B cell (primary cell): ENCODE measurements at regions not wholly inside any gene's neighbourhood (a gene's known extent, or its start where the extent isn't known, plus 50 kb on each side); places are given as distances from the start of the nearest gene placed in this dataset.

Experiments used
- ATAC-seq: fragments of 200-7000 bp; cut with Tn5 transposase; one replicate; pipeline ENCODE4 v1.10.0; 2021; ENCODE audit warnings: low read depth, mild to moderate bottlenecking, moderate number of reproducible peaks, moderate library complexity
- CTCF ChIA-PET: fragments of 350-600 bp; sonication (Branson Sonifier 250); formaldehyde crosslinking; loops from one replicate; lab custom pipeline; 2021; ENCODE audit warnings: antibody characterized with exemption, inconsistent platforms; lab: Charles Lee
- POLR2A ChIA-PET: fragments of 350-600 bp; sonication (Branson Sonifier 250); formaldehyde crosslinking; loops from one replicate; lab custom pipeline; 2021; ENCODE audit warnings: antibody characterized with exemption; lab: Charles Lee
- DNase-seq: peaks from one replicate; pipeline ENCODE4 v3.0.0; 2013
- H2AFZ ChIP-seq: 2 replicates; pipeline ENCODE4 v1.6.1; 2012; ENCODE audit warnings: mild to moderate bottlenecking, low read depth, low read length; ENCODE audit not compliant: insufficient read depth, poor library complexity, severe bottlenecking
- H3K27ac ChIP-seq, 2 donors: 1 replicate in 1 of 2; 2 replicates in 1 of 2; pipeline ENCODE4 v1.5.1; 2012 to 2013; ENCODE audit warnings: low read length in 2 of 2, mild to moderate bottlenecking in 2 of 2, moderate library complexity in 1 of 2
- H3K27me3 ChIP-seq, 4 experiments: fragments of 200-600 bp in 1 of 4; sonication (generic) in 1 of 4; replicated peaks in 1 of 4; 1 replicate in 2 of 4; 2 replicates in 2 of 4; pipeline versions ENCODE4 v1.6.1 to v1.7.0; 2013 to 2016; ENCODE audit warnings: low read length in 3 of 4, mild to moderate bottlenecking in 2 of 4, mixed read lengths in 1 of 4, moderate library complexity in 1 of 4; ENCODE audit not compliant: insufficient read depth in 4 of 4, control insufficient read depth in 3 of 4; ENCODE audit errors: control extremely low read depth in 1 of 4
- H3K36me3 ChIP-seq, 2 experiments: replicated peaks in 1 of 2; 1 replicate in 1 of 2; 2 replicates in 1 of 2; pipeline versions ENCODE4 v1.6.1 to v1.7.1; 2013; ENCODE audit warnings: low read length in 1 of 2; ENCODE audit not compliant: insufficient read depth in 2 of 2, control insufficient read depth in 1 of 2; ENCODE audit errors: control extremely low read depth in 1 of 2, extremely low read depth in 1 of 2
- H3K4me1 ChIP-seq, 2 donors: fragments of 200-600 bp in 1 of 2; sonication (generic) in 1 of 2; 1 replicate in 1 of 2; 2 replicates in 1 of 2; pipeline versions ENCODE4 v1.5.1 to v1.6.1; 2013 to 2017; ENCODE audit warnings: low read length in 2 of 2; ENCODE audit not compliant: control insufficient read depth in 2 of 2, insufficient read depth in 2 of 2
- H3K4me2 ChIP-seq: replicated peaks from 2 replicates; pipeline ENCODE3; 2012; ENCODE audit warnings: mild to moderate bottlenecking, low read depth, low read length; ENCODE audit not compliant: poor library complexity, severe bottlenecking
- H3K4me3 ChIP-seq, 5 experiments: fragments of 200-600 bp in 1 of 5; sonication (generic) in 1 of 5; 1 replicate in 3 of 5; 2 replicates in 2 of 5; pipeline versions ENCODE4 v1.5.1 to v1.7.0; 2011 to 2016; ENCODE audit warnings: low read length in 4 of 5, mild to moderate bottlenecking in 4 of 5, low read depth in 2 of 5, control low read depth in 1 of 5, moderate library complexity in 1 of 5; ENCODE audit not compliant: insufficient read depth in 1 of 5; ENCODE audit errors: control extremely low read depth in 1 of 5, extremely low read depth in 1 of 5
- H3K79me2 ChIP-seq: fragments of 200-600 bp; sonication (generic); one replicate; pipeline ENCODE4 v1.6.0; 2016; ENCODE audit warnings: low read length; ENCODE audit not compliant: control insufficient read depth, insufficient read depth
- H3K9ac ChIP-seq: fragments of 200-600 bp; sonication (generic); 2 replicates; pipeline ENCODE4 v1.6.1; 2017; ENCODE audit warnings: mild to moderate bottlenecking, low read length, moderate library complexity
- H3K9me3 ChIP-seq, 3 donors: one replicate each; pipeline versions ENCODE4 v1.6.1 to v1.7.1; 2013; ENCODE audit warnings: low read length in 2 of 3; ENCODE audit not compliant: control insufficient read depth in 2 of 3, insufficient read depth in 1 of 3; ENCODE audit errors: control extremely low read depth in 1 of 3
- H4K20me1 ChIP-seq: 2 replicates; pipeline ENCODE4 v1.6.0; 2012; ENCODE audit warnings: mild to moderate bottlenecking, low read length; ENCODE audit not compliant: insufficient read depth, control insufficient read depth, poor library complexity, severe bottlenecking
- H3K27ac Mint-ChIP-seq: one replicate; pipeline ENCODE4 v1.8.0; 2021; ENCODE audit warnings: mixed read lengths
- H3K27me3 Mint-ChIP-seq: one replicate; pipeline ENCODE4 v1.8.0; 2021; ENCODE audit warnings: mixed read lengths
- H3K4me1 Mint-ChIP-seq: one replicate; pipeline ENCODE4 v1.8.0; 2021; ENCODE audit warnings: mixed read lengths
- H3K4me3 Mint-ChIP-seq: one replicate; pipeline ENCODE4 v1.8.0; 2021; ENCODE audit warnings: mixed read lengths
- H3K9me3 Mint-ChIP-seq: one replicate; pipeline ENCODE4 v1.8.0; 2022; ENCODE audit warnings: mixed read lengths; ENCODE audit not compliant: insufficient read depth
- CTCF ChIP-seq: fragments of 200-600 bp; IDR thresholded peaks from one replicate; pipeline ENCODE4 v1.8.0; 2022; ENCODE audit warnings: antibody characterized with exemption, mild to moderate bottlenecking
- EZH2 ChIP-seq: IDR thresholded peaks from 2 replicates; pipeline ENCODE4 v1.6.1; 2012; ENCODE audit warnings: borderline replicate concordance, low read depth, mild to moderate bottlenecking, moderate library complexity, low read length; ENCODE audit not compliant: insufficient read depth, poor library complexity, severe bottlenecking
- WGBS: methylation state at CpG from one replicate; pipeline ENCODE4 v1.1.5; 2013; ENCODE audit warnings: missing lambda C conversion rate; ENCODE audit not compliant: insufficient coverage; 5-methylcytosine and 5-hydroxymethylcytosine counted together
- intact Hi-C: fragments of 100-400 bp; cut with micrococcal nuclease; formaldehyde crosslinking; loops from one replicate; pipeline ENCODE4 v1.10.0; 2022

- Histone ChIP-seq H3K27me3 (no peaks in the 10 kb centered on the region), H3K9ac (no peak overlapping the region), H3K36me3 (no peaks in the 10 kb centered on the region), H4K20me1 (no peaks in the 10 kb centered on the region), H3K79me2 (no peaks in the 10 kb centered on the region), H3K4me1 (no peaks in the 10 kb centered on the region), H3K9me3 (no peaks in the 10 kb centered on the region), H2AFZ (no peak overlapping the region), H3K4me2 (no peak overlapping the region), H3K27ac (no peak overlapping the region), H3K4me3 (no peak overlapping the region)
- H3K27me3 Mint-ChIP-seq = peaks cover 4% of the 10 kb centered on the region
- H3K27ac Mint-ChIP-seq = no peak overlapping the region
- no peak for TF ChIP-seq EZH2
- intact Hi-C loops = no loop called here
- no peak for DNase-seq
- ChIA-PET POLR2A (no interaction called here), CTCF (no interaction called here)
- WGBS = 92% methylated on average over 4 of the region's 8 CpGs
- no peak for ATAC-seq
- H3K4me3 Mint-ChIP-seq = no peak overlapping the region
- no peaks in the 10 kb centered on the region for H3K9me3 Mint-ChIP-seq
- H3K4me1 Mint-ChIP-seq = no peaks in the 10 kb centered on the region
These were observed 356.5 kb downstream of the TBL1XR1 start for GRCh38 chr3:176840641-176841286.

- no peak overlapping the region for H3K27ac ChIP-seq
- Mint-ChIP-seq H3K4me3 (no peak overlapping the region), H3K4me1 (no peaks in the 10 kb centered on the region), H3K27me3 (peaks cover 4% of the 10 kb centered on the region), H3K27ac (no peak overlapping the region), H3K9me3 (no peaks in the 10 kb centered on the region)
- no peaks in the 10 kb centered on the region for H3K79me2 ChIP-seq
- ATAC-seq (no peak), DNase-seq (no peak)
- no peaks in the 10 kb centered on the region for H3K27me3 ChIP-seq
- ChIA-PET POLR2A (no interaction called here), CTCF (no interaction called here)
- no peaks in the 10 kb centered on the region for H4K20me1 ChIP-seq
- no peak overlapping the region for H3K4me3 ChIP-seq
- H3K9ac ChIP-seq = no peak overlapping the region
- TF ChIP-seq CTCF (no peak), EZH2 (no peak)
- no peak overlapping the region for H2AFZ ChIP-seq
- WGBS = no CpG with 5 or more reads among the region's 2 CpGs
- no peaks in the 10 kb centered on the region for H3K36me3 ChIP-seq
- intact Hi-C loops = no loop called here
- no peaks in the 10 kb centered on the region for H3K4me1 ChIP-seq
- H3K4me2 ChIP-seq = no peak overlapping the region
- H3K9me3 ChIP-seq = no peaks in the 10 kb centered on the region
These were observed 357.4 kb downstream of the TBL1XR1 start for GRCh38 chr3:176839901-176840300.
